Medulla oblongata (tissue), 1 donor: ENCODE measurements at regions not wholly inside any gene's neighbourhood (a gene's known extent, or its start where the extent isn't known, plus 50 kb on each side); places are given as distances from the start of the nearest gene placed in this dataset.
A peak's percentile ranks its signal among the peaks of the same experiment; 100 is the strongest.

Experiments
- DNase-seq: peaks from one replicate; pipeline ENCODE4 v3.0.0-alpha.2; 2015; ENCODE audit errors: extremely low spot score

DNA sequence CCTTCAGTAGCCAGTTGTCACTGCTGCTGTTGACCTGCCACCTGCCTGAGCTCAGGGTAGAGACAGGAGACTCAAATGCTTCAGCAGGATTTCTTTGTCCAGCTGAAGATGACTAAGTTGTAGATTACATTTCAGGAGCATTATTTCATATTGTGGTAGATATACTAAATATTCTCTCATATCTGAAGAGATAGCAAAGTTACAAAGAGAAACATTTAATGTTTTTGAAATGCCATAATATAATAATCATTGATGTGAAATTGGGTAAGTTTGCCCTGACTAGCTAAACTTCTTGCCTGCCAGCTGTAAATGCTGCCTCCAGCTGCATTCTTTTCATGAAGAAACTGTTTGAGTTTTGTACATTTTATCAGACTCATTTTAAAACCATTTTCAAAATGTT lies 247.6 kb upstream of the CNKSR2 start:
- no peak for DNase-seq

DNA sequence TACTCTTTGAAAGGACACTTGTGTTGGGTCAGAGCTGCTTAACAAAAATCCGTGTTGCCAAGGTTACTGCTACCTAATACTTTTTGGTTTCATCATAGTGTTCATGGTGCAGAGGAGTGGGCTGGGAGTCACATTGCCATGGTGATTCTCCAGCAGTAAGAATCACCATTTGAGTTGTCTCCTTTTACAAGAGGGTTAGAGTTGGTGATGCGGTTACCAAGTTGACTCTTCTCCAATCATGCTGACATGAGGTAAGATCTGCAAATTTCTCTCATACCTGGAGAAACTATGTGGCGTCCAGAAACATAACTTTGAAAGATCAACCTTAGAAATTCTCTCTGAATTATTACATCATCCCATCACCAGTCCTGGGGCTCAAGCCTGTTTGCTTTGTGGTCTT lies 242.9 kb upstream of the CNKSR2 start:
- DNase-seq, result no peak

DNA sequence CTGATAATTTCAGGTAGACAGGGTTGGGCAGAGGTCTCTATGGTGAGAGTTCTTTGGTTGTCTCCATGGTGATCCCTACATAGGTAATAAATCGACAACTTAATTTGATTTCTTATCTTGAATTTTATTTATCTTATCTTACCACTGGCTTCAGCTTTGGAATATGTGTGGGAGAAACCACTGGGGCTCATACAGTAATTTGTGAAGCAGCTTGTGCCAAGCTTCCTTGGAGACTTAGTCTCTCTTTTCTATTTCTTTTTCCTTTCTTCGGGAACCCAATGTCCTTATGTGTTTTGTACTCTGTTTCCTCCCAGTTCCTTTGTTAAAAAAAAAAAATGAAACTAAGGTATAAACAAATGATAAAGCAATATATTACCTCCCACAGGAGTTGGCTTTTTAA lies 242.4 kb upstream of the CNKSR2 start:
- DNase-seq, result no peak

DNA sequence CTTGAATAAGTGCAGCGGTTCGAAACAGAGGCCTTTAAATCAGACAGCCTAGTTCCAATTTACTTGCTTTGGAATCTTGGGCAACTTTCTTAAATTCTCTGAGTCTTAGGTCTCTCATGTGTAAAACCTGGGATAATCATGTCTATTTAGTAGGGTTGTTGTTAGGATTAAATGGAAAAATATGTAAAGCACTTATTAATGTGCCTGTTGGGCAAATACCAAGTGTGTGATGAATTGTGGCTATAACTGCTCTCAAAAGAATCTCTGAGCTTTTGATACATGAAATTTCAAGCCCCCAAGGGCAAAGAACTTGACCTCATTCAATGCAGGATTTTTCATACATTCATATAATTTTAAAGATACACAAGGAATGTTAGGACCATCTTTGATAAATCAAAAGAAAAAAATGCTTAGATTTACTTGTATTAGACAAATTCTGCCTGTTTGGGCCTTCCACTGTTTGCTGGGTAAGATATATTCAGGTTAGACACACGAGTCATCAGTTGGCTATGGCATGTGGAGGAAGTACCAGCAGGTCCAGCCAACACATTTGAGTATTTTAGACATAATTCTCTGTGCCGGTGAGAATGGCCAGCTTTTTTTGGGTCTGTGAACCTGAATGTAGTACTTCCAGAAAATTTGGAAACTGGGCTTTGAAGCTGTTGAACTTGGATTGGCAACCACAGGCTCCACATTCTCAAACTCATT lies 241.4 kb upstream of the CNKSR2 start:
- DNase-seq, result no peak

DNA sequence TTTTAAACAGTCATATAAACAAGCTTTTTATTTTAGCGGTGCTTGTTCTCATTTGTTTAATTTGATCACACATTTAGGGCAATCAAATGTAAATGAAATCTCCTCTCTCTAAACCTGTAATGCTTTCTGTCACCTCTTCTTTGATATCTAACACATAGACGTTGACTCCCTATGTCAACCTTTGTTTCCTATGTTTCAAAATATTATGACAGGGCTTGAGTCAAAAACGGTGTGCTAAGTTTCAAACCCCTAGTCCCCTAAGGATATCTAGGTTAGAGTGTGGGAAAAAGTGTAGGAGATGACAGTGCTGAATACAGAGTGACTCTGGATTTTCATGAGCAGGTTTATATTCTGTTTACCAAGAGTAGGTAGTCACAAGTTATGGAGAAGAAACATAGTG lies 224.0 kb upstream of the CNKSR2 start:
- DNase-seq, result no peak

DNA sequence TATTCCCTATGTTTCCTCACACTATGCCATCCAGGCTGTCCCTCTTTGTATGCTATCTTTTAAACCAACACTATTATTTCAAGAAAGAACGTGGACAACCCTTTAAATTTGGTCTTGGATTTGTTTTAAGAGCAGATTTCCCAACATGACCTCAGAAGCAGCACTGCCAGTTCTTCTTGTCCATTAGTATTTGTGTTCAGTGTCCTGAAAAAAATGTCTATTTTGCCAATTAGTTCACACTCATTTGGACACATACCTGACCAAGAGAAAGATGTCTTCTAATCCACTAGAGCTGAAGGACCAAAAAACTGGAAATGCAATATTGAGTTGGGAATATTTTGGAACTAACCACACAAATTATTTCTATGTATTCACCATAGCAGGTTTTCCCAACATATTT lies 223.2 kb upstream of the CNKSR2 start:
- DNase-seq, result peak; percentile 13

DNA sequence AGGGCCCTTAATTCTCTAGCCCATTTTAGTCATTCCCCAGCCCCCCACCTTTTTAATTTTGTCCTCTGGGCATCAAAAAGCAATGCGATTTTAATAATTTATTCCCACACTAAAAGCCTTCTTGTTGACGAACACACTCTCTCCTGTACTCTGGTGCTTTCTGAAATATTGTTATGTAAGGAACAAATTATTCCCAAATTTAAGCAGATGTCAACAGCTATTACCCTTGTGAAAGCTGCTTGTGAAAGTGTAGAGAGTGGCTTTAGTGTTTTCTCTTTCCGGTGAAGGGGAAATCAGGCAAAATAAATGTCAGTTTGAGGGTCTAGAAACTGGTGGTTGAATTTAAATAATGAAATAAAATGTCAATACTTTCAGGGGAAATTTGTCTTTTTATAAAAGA lies 221.2 kb upstream of the CNKSR2 start:
- no peak for DNase-seq

DNA sequence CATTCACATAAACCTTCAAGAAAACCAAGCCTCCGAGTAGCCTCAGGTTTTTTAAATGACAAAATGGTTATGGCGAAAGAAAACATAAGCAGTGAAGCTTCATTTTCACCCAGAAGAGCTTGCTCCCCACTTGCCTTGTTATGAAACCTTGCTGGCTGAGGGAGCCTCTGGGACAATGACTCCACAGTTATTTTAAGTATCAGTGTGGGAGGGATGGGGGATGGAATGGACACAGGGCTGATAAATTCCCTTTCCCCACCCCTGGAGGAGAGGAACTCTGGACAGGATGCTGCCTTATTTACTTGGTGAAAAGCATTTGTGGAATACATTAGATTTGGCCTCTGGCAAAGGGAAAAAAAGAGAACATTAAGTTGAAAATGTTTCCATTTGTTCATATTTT lies 220.7 kb upstream of the CNKSR2 start:
- peak; percentile 19 for DNase-seq

DNA sequence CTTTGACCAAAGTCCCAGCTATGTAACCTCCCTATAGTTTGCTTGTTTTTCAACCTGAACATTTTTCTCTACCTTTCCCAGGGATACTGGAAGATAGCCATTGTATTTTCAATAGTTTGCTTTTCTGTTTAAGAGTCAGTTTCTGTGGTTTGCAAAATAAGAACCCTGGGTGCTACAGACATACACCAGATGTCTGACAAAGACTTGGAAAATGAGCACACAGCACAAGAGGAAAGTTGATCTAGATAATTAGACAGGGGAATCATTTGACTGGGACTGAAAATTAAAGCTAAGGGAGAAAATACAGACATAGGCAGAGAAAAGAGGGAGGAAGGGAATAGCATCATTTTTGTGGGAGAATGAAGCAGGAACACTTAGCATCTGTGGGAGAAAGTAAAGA lies 218.3 kb upstream of the CNKSR2 start:
- DNase-seq, result no peak

DNA sequence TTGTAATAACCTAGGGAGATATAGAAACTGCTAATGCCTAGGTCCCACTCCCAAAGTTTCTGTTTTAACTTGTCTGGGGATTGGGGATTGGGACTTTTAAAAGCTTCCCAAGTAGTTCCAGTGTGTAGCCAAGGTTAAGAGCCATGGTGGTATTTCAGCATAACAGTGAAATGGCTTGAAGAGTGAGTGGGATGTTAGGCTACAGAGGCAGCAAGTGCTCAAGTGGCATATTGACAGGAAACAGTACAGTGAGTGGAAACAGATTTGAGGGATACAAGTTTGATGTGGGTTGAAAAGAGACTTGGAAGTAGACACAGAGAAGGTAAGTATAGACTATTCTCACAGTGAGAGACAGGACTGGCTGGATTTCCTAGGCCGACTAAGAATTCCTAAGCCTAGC lies 217.6 kb upstream of the CNKSR2 start:
- DNase-seq, result no peak

DNA sequence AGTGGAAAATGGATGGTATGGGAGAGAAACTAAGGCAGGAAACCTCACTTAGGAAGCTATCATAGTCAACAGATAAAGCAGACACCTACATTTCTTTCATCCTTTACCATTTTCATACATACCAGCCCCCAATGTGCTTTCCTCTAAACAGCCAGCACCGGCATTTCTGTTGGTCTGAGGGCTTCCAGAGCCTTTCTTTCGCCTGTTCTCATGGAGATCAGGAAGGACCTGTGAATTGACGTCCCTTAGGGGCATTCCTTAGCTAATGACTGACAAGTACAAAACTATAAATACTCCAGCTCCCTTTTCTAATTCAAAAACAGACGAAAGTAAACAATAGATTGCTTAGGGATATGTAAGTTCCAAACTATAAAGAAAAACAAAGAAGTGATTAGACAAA lies 215.5 kb upstream of the CNKSR2 start:
- no peak for DNase-seq

DNA sequence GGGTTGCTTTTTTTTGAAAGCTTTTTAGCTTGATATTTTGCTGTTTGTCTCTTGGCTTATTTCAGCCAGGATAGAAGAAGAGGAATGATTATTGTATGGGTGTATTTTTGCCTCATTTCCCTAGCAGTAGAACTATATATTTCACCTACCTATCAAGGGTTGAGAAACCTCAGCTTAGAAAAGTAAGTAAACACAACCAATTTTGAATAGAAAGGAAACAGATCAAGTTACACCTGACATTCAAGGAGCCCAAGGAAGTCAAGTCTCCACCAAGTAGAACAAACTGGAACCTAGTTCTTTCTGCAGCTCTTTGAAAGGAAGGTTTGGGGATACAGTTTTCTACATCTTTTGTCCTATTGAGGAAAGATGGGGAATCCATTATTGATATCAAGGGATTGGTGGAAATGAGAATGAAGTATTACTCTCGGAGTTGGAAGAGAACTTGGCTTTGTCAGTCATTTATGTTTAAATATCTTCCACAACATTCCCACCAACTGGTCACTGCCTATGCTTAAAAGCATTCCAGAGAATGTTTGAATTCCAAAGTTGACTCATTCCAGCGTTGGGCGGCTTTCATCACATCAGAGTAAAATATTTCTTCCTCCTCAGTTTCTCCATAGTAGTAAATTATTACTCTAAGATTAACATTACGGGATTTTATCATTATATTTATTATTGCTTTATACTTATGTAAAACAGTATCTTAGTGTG lies 207.8 kb upstream of the CNKSR2 start:
- no peak for DNase-seq

DNA sequence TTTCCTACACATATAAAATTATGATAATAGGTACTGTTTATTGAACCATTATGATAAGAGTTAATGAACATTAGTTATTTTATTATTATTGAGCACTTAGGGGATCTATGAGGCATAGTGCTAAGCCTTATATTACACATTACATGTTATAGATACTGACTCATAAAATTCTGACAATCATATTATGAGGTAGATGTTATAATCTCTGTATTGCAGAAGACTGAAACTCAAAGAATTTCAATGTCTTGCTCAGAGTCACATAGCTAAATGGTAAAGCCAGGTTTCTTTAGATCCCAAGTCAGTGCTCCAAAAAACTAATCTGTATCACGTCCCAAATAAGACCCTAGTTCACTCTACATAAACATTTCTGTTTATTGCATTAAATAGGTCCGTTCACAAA lies 207.2 kb upstream of the CNKSR2 start:
- DNase-seq, result no peak

DNA sequence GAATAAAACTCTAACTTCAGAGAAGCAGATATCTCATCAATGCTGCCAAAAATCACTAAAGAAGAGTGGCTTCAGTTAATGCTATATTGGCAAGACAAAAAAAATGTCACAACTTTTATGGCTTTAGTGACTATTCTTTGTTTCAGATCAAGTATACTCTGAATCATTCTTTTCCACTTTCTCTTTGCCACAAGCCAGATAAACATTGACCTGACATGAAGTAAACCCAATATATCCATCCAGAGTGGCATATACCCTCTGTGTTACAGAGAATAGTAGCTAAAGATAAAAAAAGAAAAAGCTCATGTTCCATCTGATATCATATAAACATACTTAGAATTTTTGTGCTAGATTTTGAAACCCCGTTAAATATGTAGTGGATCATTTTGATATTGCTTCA lies 206.7 kb upstream of the CNKSR2 start:
- no peak for DNase-seq

DNA sequence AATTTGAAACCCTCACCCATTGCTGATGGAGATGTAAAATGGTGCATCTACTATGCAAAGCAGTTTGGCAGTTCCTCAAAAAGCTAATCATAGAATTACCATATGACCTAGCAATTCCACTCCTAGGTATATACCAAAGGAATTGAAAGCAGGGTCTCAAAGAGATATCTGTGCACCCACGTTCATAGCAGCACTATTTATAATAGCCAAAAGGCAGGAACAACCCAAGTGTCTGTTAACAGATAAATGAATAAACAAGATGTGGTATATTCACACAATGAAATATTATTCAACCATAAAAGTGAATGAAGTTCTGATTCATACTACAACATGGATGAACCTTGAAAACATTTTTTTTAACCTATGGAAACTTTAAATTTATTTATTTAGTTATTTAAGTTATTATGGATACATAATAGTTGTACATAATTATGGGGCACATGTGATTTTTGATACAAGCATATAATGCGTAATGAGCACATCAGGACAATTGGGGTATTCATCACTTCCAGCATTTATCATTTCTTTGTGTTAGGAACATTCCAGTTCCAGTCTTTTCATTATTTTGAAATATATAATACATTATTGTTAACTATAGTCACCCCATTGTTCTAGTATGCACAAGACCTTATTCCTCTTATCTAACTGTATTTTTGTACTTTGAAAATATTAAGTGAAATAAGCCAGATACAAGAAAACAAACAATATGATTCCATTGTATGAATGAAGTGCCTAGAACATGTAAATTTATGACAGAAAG lies 205.6 kb upstream of the CNKSR2 start:
- no peak for DNase-seq

DNA sequence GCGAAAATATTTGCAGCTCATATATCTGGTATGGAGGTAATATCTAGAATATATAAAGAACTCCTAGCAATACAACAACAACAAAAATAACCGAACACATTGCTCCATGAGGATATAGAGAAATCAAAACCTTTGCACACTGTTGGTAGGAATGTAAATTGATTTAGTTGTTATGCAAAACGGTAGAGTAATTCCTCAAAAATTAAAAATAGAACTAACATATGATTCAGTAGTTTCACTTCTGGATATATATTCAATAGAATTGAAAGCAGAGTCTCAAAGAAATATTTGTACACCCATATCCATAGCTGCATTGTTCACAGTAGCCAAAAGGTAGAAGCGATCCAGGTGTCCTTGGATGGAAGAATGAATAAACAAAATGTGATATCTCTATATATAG lies 203.0 kb upstream of the CNKSR2 start:
- no peak for DNase-seq

DNA sequence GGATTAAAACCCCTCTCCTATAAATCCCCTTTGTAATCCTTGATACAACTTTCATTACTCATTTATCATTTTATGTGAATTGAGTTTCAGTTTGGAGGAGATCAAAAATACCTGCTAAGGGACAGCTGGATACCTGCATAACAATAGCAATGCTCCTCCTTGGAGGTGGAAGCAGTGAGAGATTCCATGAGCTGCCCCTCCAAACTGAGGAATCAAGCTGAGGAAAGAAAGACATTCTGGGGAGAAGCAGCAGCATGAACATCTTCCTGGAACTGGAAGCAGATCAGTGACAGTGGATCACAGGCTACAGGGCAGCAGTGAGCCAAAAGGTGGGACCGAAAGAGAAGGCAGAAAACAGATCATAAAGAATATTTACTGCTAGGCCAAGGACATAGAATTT lies 199.8 kb upstream of the CNKSR2 start:
- no peak for DNase-seq

DNA sequence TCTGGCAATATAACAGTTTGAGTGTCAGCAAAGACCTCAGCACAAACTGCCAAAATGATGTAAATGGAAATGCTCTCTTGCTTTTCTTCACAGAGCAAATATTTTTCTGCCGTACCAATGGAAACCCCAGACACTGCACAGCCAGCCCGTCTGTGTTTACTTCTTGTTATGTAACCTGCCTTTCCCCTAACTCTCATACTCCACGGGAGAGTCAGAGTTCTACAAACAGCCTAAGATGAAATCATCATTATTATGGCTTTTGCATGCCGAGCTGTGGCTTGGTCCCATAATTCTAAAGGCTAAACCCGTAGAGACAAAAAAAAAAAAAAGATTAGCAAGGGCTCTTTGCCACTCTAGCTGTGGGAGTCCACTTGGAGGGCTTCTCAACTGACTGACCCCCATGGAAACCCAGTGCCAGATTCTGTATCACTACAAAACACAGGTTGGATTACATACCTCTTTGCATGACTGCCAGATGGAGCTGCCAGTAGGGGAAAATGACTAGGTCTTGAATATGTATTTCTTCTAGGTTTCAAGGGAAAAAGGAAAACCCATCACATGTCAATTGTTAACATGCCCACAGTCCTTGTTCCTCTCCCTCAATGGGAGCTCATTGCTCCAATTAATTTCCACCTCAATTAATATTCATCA lies 197.2 kb upstream of the CNKSR2 start:
- no peak for DNase-seq

DNA sequence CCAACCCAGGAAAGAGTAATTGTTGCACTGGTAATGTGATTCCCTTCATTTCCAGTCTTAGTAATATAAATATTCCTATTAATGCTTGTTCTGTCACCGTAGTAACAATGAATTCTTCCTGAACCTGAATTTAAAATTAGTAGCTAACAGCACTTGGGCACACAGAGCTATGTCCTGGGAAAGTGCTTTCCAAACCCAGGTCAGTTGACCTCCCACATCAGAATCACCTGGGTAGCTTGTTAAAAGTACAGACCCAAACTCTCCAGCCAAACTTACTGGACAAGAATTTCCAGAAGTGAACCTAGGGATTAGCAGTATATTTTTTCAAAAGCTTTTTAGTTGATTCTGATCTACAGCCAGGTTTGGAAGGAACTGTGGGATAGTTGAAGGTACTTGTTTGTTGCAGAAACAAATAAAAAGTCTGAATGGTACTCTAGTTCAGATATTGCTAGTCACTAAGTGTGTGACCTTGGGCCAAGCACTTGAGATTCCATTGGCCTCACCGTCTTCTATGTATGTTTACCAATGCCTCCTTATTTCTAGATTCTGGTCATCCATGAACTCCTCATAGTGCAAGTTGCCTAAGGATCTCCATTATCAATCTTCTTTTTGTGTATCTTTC lies 192.9 kb upstream of the CNKSR2 start:
- DNase-seq, result no peak

DNA sequence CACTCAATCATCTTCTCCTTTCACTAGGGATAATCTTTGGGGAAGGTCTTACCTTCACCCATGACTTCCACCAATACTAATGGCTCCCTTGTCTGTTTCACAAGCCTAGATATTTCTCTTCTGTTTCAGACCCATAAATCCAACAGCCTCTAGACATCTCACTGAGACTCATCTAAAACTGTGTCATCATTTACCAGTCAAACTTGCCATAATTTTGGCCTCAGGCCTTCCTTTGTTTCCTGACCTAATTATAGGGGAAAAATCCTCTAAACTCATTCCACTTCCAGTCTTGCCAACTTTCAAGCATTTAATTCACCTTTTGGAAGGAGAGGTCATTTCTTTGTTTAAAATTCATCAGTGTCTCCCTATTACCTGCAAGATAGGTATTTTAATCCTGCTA lies 181.0 kb upstream of the CNKSR2 start:
- no peak for DNase-seq

DNA sequence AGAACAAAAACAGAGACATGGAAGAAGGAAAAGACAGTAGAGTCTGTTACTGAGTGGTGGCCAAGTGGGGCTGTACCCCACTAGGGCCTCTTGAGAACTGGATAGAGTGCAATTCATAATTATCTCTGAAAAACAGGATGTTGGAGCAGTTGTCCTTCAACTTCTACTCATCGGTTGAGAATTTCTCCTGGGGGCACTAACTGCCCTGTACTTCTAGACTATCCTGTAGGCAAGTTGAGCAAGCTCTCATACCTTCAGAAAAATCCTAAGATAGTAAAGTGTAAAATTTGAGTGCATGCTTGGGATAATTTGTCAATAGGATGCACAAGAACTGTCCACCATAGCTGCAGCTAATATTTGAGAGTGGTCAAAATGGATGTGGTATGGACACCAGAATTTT lies 179.7 kb upstream of the CNKSR2 start:
- no peak for DNase-seq

DNA sequence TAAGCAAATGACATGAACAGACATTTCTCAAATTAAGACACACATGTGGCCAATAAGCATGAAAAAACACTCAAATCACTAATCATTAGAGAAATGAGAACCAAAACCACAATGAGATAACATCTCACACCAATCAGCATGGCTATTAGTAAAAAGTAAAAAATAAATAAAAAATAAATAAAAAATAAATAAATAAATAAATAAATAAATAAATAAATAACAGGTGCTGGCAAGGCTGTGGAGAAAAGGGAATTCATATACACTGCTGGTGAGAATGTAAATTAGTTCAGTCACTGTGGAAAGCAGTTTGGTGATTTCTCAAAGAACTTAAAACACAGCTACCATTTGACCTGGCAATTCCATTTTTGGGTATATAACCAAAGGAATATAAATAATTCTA lies 167.1 kb upstream of the CNKSR2 start:
- DNase-seq, result no peak
